Fibroblast of lung (primary cell): ENCODE measurements at regions not wholly inside any gene's neighbourhood (a gene's known extent, or its start where the extent isn't known, plus 50 kb on each side); places are given as distances from the start of the nearest gene placed in this dataset.

Source experiments
- DNase-seq, 2 donors: peaks; one replicate each; pipeline versions ENCODE4 v3.0.0 to v3.0.0-alpha.2; 2010; ENCODE audit warnings: low read depth in 2 of 2
- H2AFZ ChIP-seq: 2 replicates; pipeline ENCODE4 v1.5.1; 2012; ENCODE audit warnings: low read length, control low read depth, inconsistent platforms
- H3K27ac ChIP-seq: 2 replicates; pipeline ENCODE4 v1.5.1; 2011; ENCODE audit warnings: low read length, control low read depth; ENCODE audit not compliant: insufficient read depth
- H3K27me3 ChIP-seq: 2 replicates; pipeline ENCODE4 v1.5.1; 2011; ENCODE audit warnings: mild to moderate bottlenecking, low read length; ENCODE audit not compliant: control insufficient read depth, insufficient read depth
- H3K36me3 ChIP-seq: 2 replicates; pipeline ENCODE4 v1.5.1; 2011; ENCODE audit warnings: low read length; ENCODE audit not compliant: control insufficient read depth, insufficient read depth
- H3K4me1 ChIP-seq: 2 replicates; pipeline ENCODE4 v1.5.1; 2011; ENCODE audit warnings: low read length; ENCODE audit not compliant: control insufficient read depth, insufficient read depth; ENCODE audit errors: extremely low read depth
- H3K4me2 ChIP-seq: 2 replicates; pipeline ENCODE4 v1.5.1; 2011; ENCODE audit warnings: low read length, control low read depth; ENCODE audit not compliant: insufficient read depth; ENCODE audit errors: extremely low read depth
- H3K4me3 ChIP-seq, 4 experiments: fragments of 200-600 bp in 1 of 4; sonication (generic) in 1 of 4; replicated peaks in 1 of 4; 2 replicates each; pipeline ENCODE4 v1.5.1; 2011 to 2016; ENCODE audit warnings: low read length in 4 of 4, low read depth in 3 of 4, mild to moderate bottlenecking in 3 of 4, control low read depth in 2 of 4, inconsistent platforms in 1 of 4, mixed read lengths in 1 of 4; ENCODE audit not compliant: insufficient read depth in 1 of 4; ENCODE audit errors: control extremely low read depth in 1 of 4
- H3K79me2 ChIP-seq: 2 replicates; pipeline ENCODE4 v1.5.1; 2012; ENCODE audit warnings: mild to moderate bottlenecking, low read length, inconsistent platforms; ENCODE audit not compliant: control insufficient read depth, insufficient read depth
- H3K9ac ChIP-seq: 2 replicates; pipeline ENCODE4 v1.5.1; 2011; ENCODE audit warnings: mild to moderate bottlenecking, low read length, control low read depth; ENCODE audit not compliant: insufficient read depth
- H3K9me3 ChIP-seq: 2 replicates; pipeline ENCODE4 v1.5.1; 2012; ENCODE audit warnings: low read depth, low read length; ENCODE audit not compliant: control insufficient read depth, insufficient read depth
- H4K20me1 ChIP-seq: 2 replicates; pipeline ENCODE4 v1.5.1; 2011; ENCODE audit warnings: low read length; ENCODE audit not compliant: control insufficient read depth, insufficient read depth; ENCODE audit errors: extremely low read depth
- CTCF ChIP-seq, 2 donors: IDR thresholded peaks in 1 of 2; conservative IDR thresholded peaks in 1 of 2; 1 replicate in 1 of 2; 2 replicates in 1 of 2; pipeline ENCODE4 v1.5.1; 2011 to 2012; ENCODE audit warnings: low read length in 2 of 2, control low read depth in 1 of 2, inconsistent platforms in 1 of 2, low read depth in 1 of 2, mild to moderate bottlenecking in 1 of 2
- EZH2 ChIP-seq: IDR thresholded peaks from 2 replicates; pipeline ENCODE4 v1.5.1; 2012; ENCODE audit warnings: low read length, control low read depth, mild to moderate bottlenecking; ENCODE audit errors: missing control alignments

GRCh38 chr9:106051545-106051944 lies 357.2 kb downstream of the TMEM38B start:
- H3K4me2 ChIP-seq: no peak overlapping the region

GRCh38 chr9:106052166-106052565 lies 357.8 kb downstream of the TMEM38B start:
- H2AFZ ChIP-seq: no peak overlapping the region
- no peaks in the 10 kb centered on the region for H4K20me1 ChIP-seq
- no peak overlapping the region for H3K9ac ChIP-seq
- H3K4me1 ChIP-seq: no peaks in the 10 kb centered on the region
- TF ChIP-seq CTCF (conservative IDR thresholded peaks at IDR 0.05 in 1 of 2, IDR thresholded peaks at IDR 0.05 in 1 of 2; ENCODE audit: low read depth in 1 of 2, low read length in 2 of 2): no peak
- no peak for TF ChIP-seq EZH2
- H3K79me2 ChIP-seq: no peaks in the 10 kb centered on the region
- no peak for DNase-seq
- no peaks in the 10 kb centered on the region for H3K36me3 ChIP-seq
- H3K27me3 ChIP-seq: no peaks in the 10 kb centered on the region
- no peak overlapping the region for H3K4me2 ChIP-seq
- H3K4me3 ChIP-seq: no peak overlapping the region
- no peaks in the 10 kb centered on the region for H3K9me3 ChIP-seq
- no peak overlapping the region for H3K27ac ChIP-seq

More at GRCh38 chr9:106051545-106051944, 357.2 kb downstream of the TMEM38B start:
- DNase-seq: no peak
- no peaks in the 10 kb centered on the region for H3K9me3 ChIP-seq
- no peak overlapping the region for H3K4me3 ChIP-seq
- H3K27me3 ChIP-seq: no peaks in the 10 kb centered on the region
- H3K9ac ChIP-seq: no peak overlapping the region
- no peaks in the 10 kb centered on the region for H4K20me1 ChIP-seq
- no peaks in the 10 kb centered on the region for H3K79me2 ChIP-seq
- TF ChIP-seq EZH2: no peak
- no peak for TF ChIP-seq CTCF (conservative IDR thresholded peaks at IDR 0.05 in 1 of 2, IDR thresholded peaks at IDR 0.05 in 1 of 2; ENCODE audit: low read depth in 1 of 2, low read length in 2 of 2)
- H3K27ac ChIP-seq: no peak overlapping the region
- no peaks in the 10 kb centered on the region for H3K36me3 ChIP-seq
- no peak overlapping the region for H2AFZ ChIP-seq
- H3K4me1 ChIP-seq: no peaks in the 10 kb centered on the region

- Histone ChIP-seq H3K4me2 (no peak overlapping the region), H2AFZ (no peak overlapping the region), H3K9ac (no peak overlapping the region), H3K27me3 (no peaks in the 10 kb centered on the region), H3K79me2 (no peaks in the 10 kb centered on the region), H3K4me3 (no peak overlapping the region), H4K20me1 (no peaks in the 10 kb centered on the region), H3K27ac (no peak overlapping the region), H3K4me1 (no peaks in the 10 kb centered on the region), H3K36me3 (no peaks in the 10 kb centered on the region), H3K9me3 (no peaks in the 10 kb centered on the region)
- TF ChIP-seq CTCF (conservative IDR thresholded peaks at IDR 0.05 in 1 of 2, IDR thresholded peaks at IDR 0.05 in 1 of 2; ENCODE audit: low read depth in 1 of 2, low read length in 2 of 2) (no peak), EZH2 (no peak)
- no peak for DNase-seq
These were observed 358.4 kb downstream of the TMEM38B start for GRCh38 chr9:106052735-106053134.
